PC-9 (cell line): ENCODE measurements at regions not wholly inside any gene's neighbourhood (a gene's known extent, or its start where the extent isn't known, plus 50 kb on each side); places are given as distances from the start of the nearest gene placed in this dataset.

Source experiments
- EZH2 ChIP-seq: fragments of 200-600 bp; sonication (generic); IDR thresholded peaks from 2 replicates; pipeline ENCODE4 v1.8.0; 2017; ENCODE audit warnings: antibody characterized with exemption, low read depth
- TF ChIP-seq, protein P1 (sequence below): fragments of 200-600 bp; sonication (generic); conservative IDR thresholded peaks from 2 replicates; pipeline ENCODE4 v1.6.1; 2017; ENCODE audit warnings: mixed run types, antibody characterized with exemption, mild to moderate bottlenecking, moderate library complexity

DNA sequence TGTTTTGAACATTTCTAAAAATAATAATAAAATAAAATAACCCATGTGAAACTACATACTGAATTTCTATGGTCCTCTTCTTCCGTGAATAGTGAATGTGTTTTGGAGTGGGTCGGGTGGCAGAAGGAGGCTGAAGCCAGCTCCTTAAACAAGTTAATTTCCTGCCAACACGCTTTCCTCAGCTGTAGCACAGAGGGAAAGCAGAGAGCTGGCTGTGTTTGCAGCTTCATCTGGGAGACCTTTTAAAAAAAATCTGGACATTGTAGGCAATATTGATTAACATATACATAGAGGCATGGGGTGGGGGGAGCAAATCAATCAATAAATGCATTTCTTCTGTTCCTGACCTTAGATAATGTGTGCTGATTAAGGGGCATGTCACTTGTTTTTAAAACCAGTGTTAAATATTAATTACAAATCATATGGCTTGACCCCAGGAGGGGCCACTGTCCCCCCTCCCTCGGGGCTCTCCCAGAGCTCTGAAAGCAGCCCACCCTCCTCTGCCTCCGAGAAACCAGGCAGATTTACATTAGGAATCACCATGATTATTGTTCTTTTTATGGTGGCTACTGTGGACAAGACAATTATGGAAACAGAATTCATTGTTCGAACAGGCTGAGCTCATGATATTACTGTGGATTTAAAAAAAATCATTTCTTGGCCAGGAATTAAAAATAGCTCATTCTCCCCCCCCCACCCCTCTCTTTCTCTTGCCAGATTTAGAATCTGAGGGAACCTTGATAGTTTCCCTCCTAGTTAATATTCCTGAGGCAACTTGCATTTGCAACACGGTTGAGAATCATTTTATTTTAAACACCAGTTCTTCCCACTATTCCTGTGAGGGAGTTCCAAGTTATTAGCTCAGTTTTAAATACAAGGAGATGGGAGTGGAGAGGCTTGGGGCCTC, 100.5 kb upstream of the CARD11 start:
- TF ChIP-seq, protein P1, sequence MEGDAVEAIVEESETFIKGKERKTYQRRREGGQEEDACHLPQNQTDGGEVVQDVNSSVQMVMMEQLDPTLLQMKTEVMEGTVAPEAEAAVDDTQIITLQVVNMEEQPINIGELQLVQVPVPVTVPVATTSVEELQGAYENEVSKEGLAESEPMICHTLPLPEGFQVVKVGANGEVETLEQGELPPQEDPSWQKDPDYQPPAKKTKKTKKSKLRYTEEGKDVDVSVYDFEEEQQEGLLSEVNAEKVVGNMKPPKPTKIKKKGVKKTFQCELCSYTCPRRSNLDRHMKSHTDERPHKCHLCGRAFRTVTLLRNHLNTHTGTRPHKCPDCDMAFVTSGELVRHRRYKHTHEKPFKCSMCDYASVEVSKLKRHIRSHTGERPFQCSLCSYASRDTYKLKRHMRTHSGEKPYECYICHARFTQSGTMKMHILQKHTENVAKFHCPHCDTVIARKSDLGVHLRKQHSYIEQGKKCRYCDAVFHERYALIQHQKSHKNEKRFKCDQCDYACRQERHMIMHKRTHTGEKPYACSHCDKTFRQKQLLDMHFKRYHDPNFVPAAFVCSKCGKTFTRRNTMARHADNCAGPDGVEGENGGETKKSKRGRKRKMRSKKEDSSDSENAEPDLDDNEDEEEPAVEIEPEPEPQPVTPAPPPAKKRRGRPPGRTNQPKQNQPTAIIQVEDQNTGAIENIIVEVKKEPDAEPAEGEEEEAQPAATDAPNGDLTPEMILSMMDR: no peak
- TF ChIP-seq EZH2: no peak
